RWPE1 (cell line): ENCODE measurements at regions not wholly inside any gene's neighbourhood (a gene's known extent, or its start where the extent isn't known, plus 50 kb on each side); places are given as distances from the start of the nearest gene placed in this dataset.

Experiments used
- CTCF ChIA-PET: fragments of 350-600 bp; sonication (Branson Sonifier 250); formaldehyde crosslinking; extraction: SDS; loops from one replicate; lab custom pipeline; 2021; lab: Yijun Ruan, JAX
- POLR2A ChIA-PET: fragments of 400-600 bp; formaldehyde crosslinking; extraction: SDS; loops from one replicate; lab custom pipeline; 2020; ENCODE audit warnings: antibody characterized with exemption; ENCODE audit not compliant: low non-redundant PET; lab: Yijun Ruan, JAX
- DNase-seq: peaks from one replicate; pipeline ENCODE4 v3.0.0; 2012; ENCODE audit warnings: low spot score
- H3K27ac ChIP-seq: fragments of 450-650 bp; 2 replicates; pipeline ENCODE4 v1.5.1; 2017
- CTCF ChIP-seq: fragments of 450-650 bp; conservative IDR thresholded peaks from 2 replicates; pipeline ENCODE4 v1.5.1; 2017; ENCODE audit warnings: low read depth, mild to moderate bottlenecking

DNA sequence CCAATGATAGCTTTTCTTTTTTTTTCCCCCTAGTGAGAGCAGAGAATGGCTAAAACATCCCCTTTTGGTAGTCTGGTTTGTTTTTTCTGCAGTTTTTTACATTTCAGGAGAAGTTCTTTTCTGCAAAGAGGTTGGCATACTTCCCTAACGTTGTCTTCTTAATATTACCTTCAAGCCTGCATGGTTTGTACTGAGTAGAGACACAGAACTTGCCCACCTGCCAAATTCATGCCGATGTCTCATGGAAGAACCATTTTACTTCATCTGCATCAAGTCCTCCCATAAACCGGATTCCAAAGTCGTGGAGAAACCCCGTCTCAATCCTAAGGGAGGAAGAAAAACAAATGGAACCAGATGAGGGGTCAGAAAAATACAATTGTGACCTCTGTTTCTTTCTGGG, 89.7 kb downstream of the SHOX start:
- no peak for DNase-seq
- TF ChIP-seq CTCF, result no peak
- ChIA-PET CTCF (no interaction called here), POLR2A (no interaction called here)
- no peak overlapping the region for H3K27ac ChIP-seq

GRCh38 chrX:716136-716535, 85.5 kb downstream of the SHOX start:
- no peak overlapping the region for H3K27ac ChIP-seq
- ChIA-PET POLR2A (no interaction called here), CTCF (no interaction called here)
- no peak for TF ChIP-seq CTCF
- no peak for DNase-seq

DNA sequence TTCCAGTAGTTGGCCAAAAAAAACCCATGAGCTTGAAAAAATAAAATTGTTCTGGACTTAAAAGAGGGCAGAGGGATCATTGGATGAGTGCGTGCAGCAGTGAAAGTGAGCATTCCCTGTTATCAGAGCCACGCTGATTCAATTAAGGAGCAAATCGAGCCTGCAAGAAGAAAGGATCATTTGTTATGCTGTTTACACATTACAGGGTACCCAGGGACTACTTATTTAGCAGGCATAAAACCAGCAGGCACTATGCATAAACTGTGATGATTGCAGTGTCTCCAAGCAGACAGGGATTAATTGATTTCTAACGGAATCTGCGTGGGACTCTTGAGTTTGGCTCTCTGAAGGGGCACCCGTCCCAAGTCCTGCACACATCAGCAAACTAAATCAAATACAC, 83.5 kb downstream of the SHOX start:
- H3K27ac ChIP-seq, result no peak overlapping the region
- no peak for DNase-seq
- no peak for TF ChIP-seq CTCF
- POLR2A ChIA-PET, result no interaction called here
- CTCF ChIA-PET, result no interaction called here
